Nephron (organoid): ENCODE measurements at regions not wholly inside any gene's neighbourhood (a gene's known extent, or its start where the extent isn't known, plus 50 kb on each side); places are given as distances from the start of the nearest gene placed in this dataset.
A peak's percentile ranks its signal among the peaks of the same experiment; 100 is the strongest.

ENCODE experiments used
- H3K27ac Mint-ChIP-seq, 3 experiments: 2 replicates each; pipeline ENCODE4 v1.8.0; 2020; ENCODE audit warnings: mixed read lengths in 3 of 3, mild to moderate bottlenecking in 2 of 3, moderate library complexity in 1 of 3
- H3K27me3 Mint-ChIP-seq: 2 replicates; pipeline ENCODE4 v1.8.0; 2021; ENCODE audit warnings: low read depth, mild to moderate bottlenecking, moderate library complexity, mixed read lengths
- H3K36me3 Mint-ChIP-seq: 2 replicates; pipeline ENCODE4 v1.8.0; 2020; ENCODE audit warnings: low read depth, mixed read lengths
- H3K4me1 Mint-ChIP-seq: 2 replicates; pipeline ENCODE4 v1.8.0; 2020; ENCODE audit warnings: mixed read lengths
- H3K4me3 Mint-ChIP-seq, 3 experiments: 2 replicates each; pipeline ENCODE4 v1.8.0; 2020; ENCODE audit warnings: mild to moderate bottlenecking in 3 of 3, mixed read lengths in 3 of 3, moderate library complexity in 2 of 3
- H3K9me3 Mint-ChIP-seq: 2 replicates; pipeline ENCODE4 v1.8.0; 2020; ENCODE audit warnings: mixed read lengths
- CTCF ChIP-seq, 3 experiments: fragments of 200-600 bp; sonication (generic); IDR thresholded peaks; one replicate each; pipeline ENCODE4 v1.5.0; 2021; ENCODE audit warnings: antibody characterized with exemption in 3 of 3; ENCODE audit not compliant: unreplicated experiment in 3 of 3

GRCh38 chr5:161152415-161152940 lies 300.5 kb upstream of the ATP10B start:
- Mint-ChIP-seq H3K36me3 (no peaks in the 10 kb centered on the region), H3K9me3 (no peaks in the 10 kb centered on the region), H3K4me3 (no peak overlapping the region), H3K27ac (no peak overlapping the region), H3K27me3 (no peaks in the 10 kb centered on the region), H3K4me1 (no peaks in the 10 kb centered on the region)
- no peak for TF ChIP-seq CTCF (IDR thresholded peaks at IDR 0.05; ENCODE audit: unreplicated experiment in 3 of 3)

DNA sequence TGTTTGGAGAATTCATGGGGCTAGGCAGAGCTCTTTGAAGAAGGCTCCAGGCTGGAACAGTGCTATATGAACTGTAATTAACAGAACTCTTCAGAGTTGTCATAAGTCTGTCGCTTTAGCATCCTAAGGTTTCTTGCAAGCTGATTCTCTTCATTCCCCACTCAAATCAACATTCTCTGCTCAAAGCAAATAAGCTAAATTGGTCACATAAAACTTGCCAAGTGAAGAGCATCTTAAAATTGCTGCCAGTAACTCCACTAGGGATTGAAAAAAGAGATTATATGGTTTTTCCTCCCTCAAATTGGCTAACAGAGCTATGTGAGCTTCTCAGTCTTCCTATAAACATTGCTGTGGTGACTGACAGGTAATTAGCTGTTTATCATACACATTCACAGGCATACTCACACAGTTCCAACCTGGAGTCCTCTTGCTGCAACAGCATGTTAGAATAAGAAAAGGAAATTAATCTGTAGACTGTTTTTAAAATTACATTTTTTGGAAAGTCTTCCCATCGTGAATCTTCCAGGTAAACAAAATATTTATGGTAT lies 298.5 kb upstream of the ATP10B start:
- Mint-ChIP-seq H3K9me3 (peaks cover 8% of the 10 kb centered on the region), H3K4me1 (no peaks in the 10 kb centered on the region)

GRCh38 chr5:161149078-161149477 lies 297.1 kb upstream of the ATP10B start:
- Mint-ChIP-seq H3K27me3 (no peaks in the 10 kb centered on the region), H3K4me3 (no peak overlapping the region), H3K4me1 (no peaks in the 10 kb centered on the region), H3K36me3 (no peaks in the 10 kb centered on the region), H3K27ac (no peak overlapping the region), H3K9me3 (peaks cover 10% of the 10 kb centered on the region)
- no peak for TF ChIP-seq CTCF (IDR thresholded peaks at IDR 0.05; ENCODE audit: unreplicated experiment in 3 of 3)

More for the DNA sequence above, 298.5 kb upstream of the ATP10B start:
- TF ChIP-seq CTCF (IDR thresholded peaks at IDR 0.05; ENCODE audit: unreplicated experiment in 3 of 3), result no peak
- Mint-ChIP-seq H3K4me3 (no peak overlapping the region), H3K36me3 (no peaks in the 10 kb centered on the region), H3K27me3 (no peaks in the 10 kb centered on the region), H3K27ac (no peak overlapping the region)

DNA sequence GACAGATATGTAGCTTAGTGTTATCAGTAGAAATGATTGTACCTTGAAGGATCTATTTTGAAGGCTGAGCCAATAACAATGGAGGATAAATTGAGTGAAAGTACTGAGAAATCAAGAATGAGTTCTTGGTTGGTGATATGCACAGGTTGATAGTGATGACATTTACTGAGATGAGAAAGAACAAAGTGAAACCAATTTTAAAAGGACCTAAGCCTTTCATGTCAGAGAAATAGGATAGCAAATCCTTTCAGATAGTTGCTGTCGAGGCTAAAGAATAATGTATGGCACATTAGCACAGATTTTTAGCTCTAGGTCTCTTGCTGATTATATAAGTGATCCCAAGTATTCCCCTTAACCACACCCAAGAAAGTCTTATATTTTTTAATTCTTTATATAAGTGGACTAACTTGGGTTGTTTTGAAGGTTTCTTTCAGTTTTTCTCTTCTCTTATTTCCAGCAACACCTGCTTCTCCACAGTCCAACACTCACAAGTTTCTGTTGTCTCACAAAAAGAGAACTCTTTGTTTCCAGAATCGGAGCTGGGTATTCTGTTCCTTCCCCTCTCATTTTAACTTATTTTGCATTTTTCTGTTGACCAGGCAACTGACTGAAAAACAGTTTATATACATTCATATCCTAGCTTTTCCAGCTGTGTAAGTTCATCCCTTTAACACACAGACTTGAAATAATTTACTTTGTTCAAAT lies 286.9 kb upstream of the ATP10B start:
- Mint-ChIP-seq H3K27me3 (no peaks in the 10 kb centered on the region), H3K9me3 (peaks cover 11% of the 10 kb centered on the region), H3K4me1 (no peaks in the 10 kb centered on the region), H3K36me3 (no peaks in the 10 kb centered on the region), H3K27ac (no peak overlapping the region), H3K4me3 (no peak overlapping the region)
- TF ChIP-seq CTCF (IDR thresholded peaks at IDR 0.05; ENCODE audit: unreplicated experiment in 3 of 3), result no peak

DNA sequence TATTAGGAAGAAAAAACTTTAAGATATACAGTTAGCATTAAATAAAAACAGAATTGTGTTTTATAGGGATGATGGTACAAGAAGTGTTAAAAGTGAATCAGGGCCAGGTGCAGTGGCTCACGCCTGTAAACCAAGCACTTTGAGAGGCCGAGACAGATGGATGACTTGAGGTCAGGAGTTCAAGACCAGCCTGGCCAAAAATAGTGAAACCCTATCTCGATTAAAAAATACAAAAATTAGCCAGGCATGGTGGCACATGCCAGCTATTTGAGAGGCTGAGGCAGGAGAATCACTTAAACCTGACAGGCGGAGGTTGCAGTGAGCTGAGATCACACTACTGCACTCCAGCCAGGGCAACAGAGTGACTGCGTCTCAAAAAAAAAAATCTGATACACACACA lies 282.9 kb upstream of the ATP10B start:
- Mint-ChIP-seq H3K36me3 (no peaks in the 10 kb centered on the region), H3K4me3 (no peak overlapping the region), H3K9me3 (no peaks in the 10 kb centered on the region), H3K27me3 (no peaks in the 10 kb centered on the region), H3K4me1 (no peaks in the 10 kb centered on the region), H3K27ac (no peak overlapping the region)
- TF ChIP-seq CTCF (IDR thresholded peaks at IDR 0.05; ENCODE audit: unreplicated experiment in 3 of 3), result no peak

- no peaks in the 10 kb centered on the region for H3K9me3 Mint-ChIP-seq
- no peaks in the 10 kb centered on the region for H3K36me3 Mint-ChIP-seq
- no peaks in the 10 kb centered on the region for H3K27me3 Mint-ChIP-seq
- no peak overlapping the region for H3K4me3 Mint-ChIP-seq
- no peak for TF ChIP-seq CTCF (IDR thresholded peaks at IDR 0.05; ENCODE audit: unreplicated experiment in 3 of 3)
- peak overlapping the region in 1 of 3 experiments; percentile 39 for H3K27ac Mint-ChIP-seq
- no peaks in the 10 kb centered on the region for H3K4me1 Mint-ChIP-seq
Measured at GRCh38 chr5:161134083-161134482, 282.1 kb upstream of the ATP10B start.
